ENCODE measurements at regions not wholly inside any gene's neighbourhood (a gene's known extent, or its start where the extent isn't known, plus 50 kb on each side); places are given as distances from the start of the nearest gene placed in this dataset.

- CTCF ChIA-PET: interaction anchor here (0.6 kb wide), 1 partner anchor 120 kb away, joined by 6 read pairs; no protein-coding TSS in a partner anchor
- no peak overlapping the region for H3K4me2 ChIP-seq (ENCODE audit: low read depth, low read length)
- H4K91ac ChIP-seq (ENCODE audit: insufficient read depth, low read depth, low read length): no peak overlapping the region
- no peak overlapping the region for H2BK15ac ChIP-seq (ENCODE audit: low read depth, low read length)
- no peak for ATAC-seq (ENCODE audit: low read depth)
- TF ChIP-seq MAZ (IDR thresholded peaks at IDR 0.05; ENCODE audit: borderline replicate concordance, low read depth, low read length): no peak
- no peak for TF ChIP-seq POLR2A (IDR thresholded peaks at IDR 0.05; ENCODE audit: low read depth, low read length)
- TF ChIP-seq, protein P1, sequence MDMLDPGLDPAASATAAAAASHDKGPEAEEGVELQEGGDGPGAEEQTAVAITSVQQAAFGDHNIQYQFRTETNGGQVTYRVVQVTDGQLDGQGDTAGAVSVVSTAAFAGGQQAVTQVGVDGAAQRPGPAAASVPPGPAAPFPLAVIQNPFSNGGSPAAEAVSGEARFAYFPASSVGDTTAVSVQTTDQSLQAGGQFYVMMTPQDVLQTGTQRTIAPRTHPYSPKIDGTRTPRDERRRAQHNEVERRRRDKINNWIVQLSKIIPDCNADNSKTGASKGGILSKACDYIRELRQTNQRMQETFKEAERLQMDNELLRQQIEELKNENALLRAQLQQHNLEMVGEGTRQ (IDR thresholded peaks at IDR 0.05; ENCODE audit: low read depth, low read length): no peak
- TF ChIP-seq, protein P2, sequence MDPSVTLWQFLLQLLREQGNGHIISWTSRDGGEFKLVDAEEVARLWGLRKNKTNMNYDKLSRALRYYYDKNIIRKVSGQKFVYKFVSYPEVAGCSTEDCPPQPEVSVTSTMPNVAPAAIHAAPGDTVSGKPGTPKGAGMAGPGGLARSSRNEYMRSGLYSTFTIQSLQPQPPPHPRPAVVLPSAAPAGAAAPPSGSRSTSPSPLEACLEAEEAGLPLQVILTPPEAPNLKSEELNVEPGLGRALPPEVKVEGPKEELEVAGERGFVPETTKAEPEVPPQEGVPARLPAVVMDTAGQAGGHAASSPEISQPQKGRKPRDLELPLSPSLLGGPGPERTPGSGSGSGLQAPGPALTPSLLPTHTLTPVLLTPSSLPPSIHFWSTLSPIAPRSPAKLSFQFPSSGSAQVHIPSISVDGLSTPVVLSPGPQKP (IDR thresholded peaks at IDR 0.05; ENCODE audit: borderline replicate concordance, low read depth, low read length): no peak
- no peak for TF ChIP-seq RAD21 (IDR thresholded peaks at IDR 0.05; ENCODE audit: low read length)
- no peak for TF ChIP-seq BHLHE40 (IDR thresholded peaks at IDR 0.05; ENCODE audit: low read depth, low read length)
- no peak for TF ChIP-seq FOS (IDR thresholded peaks at IDR 0.05; ENCODE audit: low read depth, low read length)
- no peak for TF ChIP-seq CEBPB (IDR thresholded peaks at IDR 0.05; ENCODE audit: low read depth, low read length)
- no peak for TF ChIP-seq SMC3 (IDR thresholded peaks at IDR 0.05; ENCODE audit: low read depth, low read length)
- TF ChIP-seq NFE2L2 (IDR thresholded peaks at IDR 0.05; ENCODE audit: low read depth, low read length): no peak
- no peak for TF ChIP-seq RCOR1 (IDR thresholded peaks at IDR 0.05; ENCODE audit: insufficient replicate concordance, low read length)
- TF ChIP-seq, protein P3, sequence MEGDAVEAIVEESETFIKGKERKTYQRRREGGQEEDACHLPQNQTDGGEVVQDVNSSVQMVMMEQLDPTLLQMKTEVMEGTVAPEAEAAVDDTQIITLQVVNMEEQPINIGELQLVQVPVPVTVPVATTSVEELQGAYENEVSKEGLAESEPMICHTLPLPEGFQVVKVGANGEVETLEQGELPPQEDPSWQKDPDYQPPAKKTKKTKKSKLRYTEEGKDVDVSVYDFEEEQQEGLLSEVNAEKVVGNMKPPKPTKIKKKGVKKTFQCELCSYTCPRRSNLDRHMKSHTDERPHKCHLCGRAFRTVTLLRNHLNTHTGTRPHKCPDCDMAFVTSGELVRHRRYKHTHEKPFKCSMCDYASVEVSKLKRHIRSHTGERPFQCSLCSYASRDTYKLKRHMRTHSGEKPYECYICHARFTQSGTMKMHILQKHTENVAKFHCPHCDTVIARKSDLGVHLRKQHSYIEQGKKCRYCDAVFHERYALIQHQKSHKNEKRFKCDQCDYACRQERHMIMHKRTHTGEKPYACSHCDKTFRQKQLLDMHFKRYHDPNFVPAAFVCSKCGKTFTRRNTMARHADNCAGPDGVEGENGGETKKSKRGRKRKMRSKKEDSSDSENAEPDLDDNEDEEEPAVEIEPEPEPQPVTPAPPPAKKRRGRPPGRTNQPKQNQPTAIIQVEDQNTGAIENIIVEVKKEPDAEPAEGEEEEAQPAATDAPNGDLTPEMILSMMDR (conservative IDR thresholded peaks at IDR 0.05; ENCODE audit: low read depth, low read length): no peak
- TF ChIP-seq RFX5 (IDR thresholded peaks at IDR 0.05; ENCODE audit: low read depth, low read length): no peak
- no peak for TF ChIP-seq CHD1 (IDR thresholded peaks at IDR 0.05; ENCODE audit: low read depth, low read length)
- no peak for TF ChIP-seq MAFK (IDR thresholded peaks at IDR 0.05; ENCODE audit: low read depth, low read length)
- no peak for TF ChIP-seq MXI1 (IDR thresholded peaks at IDR 0.05; ENCODE audit: borderline replicate concordance, low read depth, low read length)
- BruUV-seq (replicated peaks): no TSS peak
- no peak overlapping the region for H3K4ac ChIP-seq (ENCODE audit: low read depth, low read length)
- no peak overlapping the region for H3K23ac ChIP-seq (ENCODE audit: low read depth, low read length)
- H4K20me1 ChIP-seq (ENCODE audit: insufficient read depth, low read length): no peaks in the 10 kb centered on the region
- H4K5ac ChIP-seq (ENCODE audit: low read depth, low read length): no peak overlapping the region
- POLR2A ChIA-PET (ENCODE audit: unreplicated experiment): no interaction called here
- dilution Hi-C loops (cut with HindIII; ENCODE audit: low sequenced_read_pairs, unreplicated experiment) (no loop called here), intact Hi-C loops (cut with micrococcal nuclease) (no loop called here), in situ Hi-C loops (cut with MboI; ENCODE audit: low sequenced_read_pairs) (no loop called here)
- no peak overlapping the region for H3K14ac ChIP-seq (replicated peaks; ENCODE audit: low read depth, low read length)
- H3K9me3 ChIP-seq (ENCODE audit: control insufficient read depth, insufficient read depth, low read length): no peaks in the 10 kb centered on the region
- no CpG with 5 or more reads among the region's 1 CpG for WGBS, 2 experiments (ENCODE audit: extremely low coverage in 2 of 2, insufficient read length in 1 of 2)
- no peak overlapping the region for H2AFZ ChIP-seq (replicated peaks; ENCODE audit: low read length, poor library complexity)
- no peak for DNase-seq
- peaks cover 17% of the 10 kb centered on the region for H3K4me1 ChIP-seq (ENCODE audit: control insufficient read depth, insufficient read depth, low read length)
- H2BK20ac ChIP-seq (ENCODE audit: low read depth, low read length): no peak overlapping the region
- peak overlapping the region; percentile 58 for H2AK5ac ChIP-seq (ENCODE audit: low read depth, low read length)
- H3K18ac ChIP-seq (ENCODE audit: low read depth, low read length): no peak overlapping the region
- H3K27ac ChIP-seq (ENCODE audit: insufficient read depth, low read length): no peak overlapping the region
- no peak overlapping the region for H2BK5ac ChIP-seq (ENCODE audit: low read depth, low read length, poor library complexity, severe bottlenecking)
- H2BK120ac ChIP-seq (ENCODE audit: low read depth, low read length): no peak overlapping the region
- H2AK9ac ChIP-seq (replicated peaks; ENCODE audit: low read depth, low read length, poor library complexity): no peak overlapping the region
- no peak overlapping the region for H3K9ac ChIP-seq (ENCODE audit: low read depth, low read length)
- H3K4me3 ChIP-seq (ENCODE audit: insufficient read depth, low read depth, low read length): no peak overlapping the region
- H3K56ac ChIP-seq (ENCODE audit: extremely low read depth, insufficient read depth, low read length): no peak overlapping the region
- peaks cover 32% of the 10 kb centered on the region for H3K36me3 ChIP-seq (ENCODE audit: control insufficient read depth, insufficient read depth, low read length)
- peaks cover 11% of the 10 kb centered on the region for H3K9me1 ChIP-seq (ENCODE audit: insufficient read depth, low read length)
- no peaks in the 10 kb centered on the region for H3K27me3 ChIP-seq (ENCODE audit: control insufficient read depth, insufficient read depth, low read length)
- no peak overlapping the region for H4K8ac ChIP-seq (ENCODE audit: low read depth in 2 of 2, low read length in 2 of 2)
- peaks cover 0 to 37% of the 10 kb centered on the region in 2 experiments; a peak in 1 of 4 replicates for H3K79me1 ChIP-seq (ENCODE audit: low read depth in 1 of 2, low read length in 2 of 2)
Measured at GRCh38 chr9:747567-747966, 93.9 kb upstream of the DMRT1 start.

Measured in IMR-90 (cell line).